ENCODE measurements at regions not wholly inside any gene's neighbourhood (a gene's known extent, or its start where the extent isn't known, plus 50 kb on each side); places are given as distances from the start of the nearest gene placed in this dataset.
"Not testable (repeated sequence)": the region's sequence is repeated elsewhere in the genome, so short reads cannot be mapped to it uniquely, and the experiment has no call there.

DNA sequence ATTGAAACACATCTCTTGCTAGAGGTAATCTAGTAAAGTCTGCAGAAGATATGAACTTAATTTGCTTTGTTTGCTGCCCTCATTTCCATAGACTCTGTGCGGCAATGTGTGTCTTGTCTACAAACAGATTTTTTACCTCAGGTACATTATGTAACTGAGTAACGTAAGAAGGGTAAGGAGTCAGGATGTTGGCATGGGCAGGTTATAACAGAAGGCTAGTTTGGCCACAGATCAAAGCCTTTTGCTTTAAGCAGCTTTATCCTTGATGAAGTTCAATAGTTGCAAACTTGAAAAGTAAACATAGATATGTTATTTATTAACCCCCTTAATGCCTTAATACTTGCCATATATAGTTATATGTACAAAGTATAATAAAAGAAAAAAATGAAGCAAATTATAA, 391.6 kb upstream of the FKBP1C start:
- no peak overlapping the region for H3K4me3 ChIP-seq (ENCODE audit: low read depth, low read length)
- no peak for DNase-seq (ENCODE audit: low read depth)
- no peak for TF ChIP-seq CTCF (IDR thresholded peaks at IDR 0.05; ENCODE audit: insufficient read depth, low read depth, low read length, missing control alignments)

GRCh38 chr6:62808565-62809293, 402.5 kb upstream of the FKBP1C start:
- no peak for TF ChIP-seq CTCF (IDR thresholded peaks at IDR 0.05; ENCODE audit: insufficient read depth, low read depth, low read length, missing control alignments)
- H3K4me3 ChIP-seq (ENCODE audit: low read depth, low read length), result no peak overlapping the region
- no peak for DNase-seq (ENCODE audit: low read depth)

GRCh38 chr6:62805431-62805830, 405.8 kb upstream of the FKBP1C start:
- no peak for TF ChIP-seq CTCF (IDR thresholded peaks at IDR 0.05; ENCODE audit: insufficient read depth, low read depth, low read length, missing control alignments)
- no peak for DNase-seq (ENCODE audit: low read depth)

DNA sequence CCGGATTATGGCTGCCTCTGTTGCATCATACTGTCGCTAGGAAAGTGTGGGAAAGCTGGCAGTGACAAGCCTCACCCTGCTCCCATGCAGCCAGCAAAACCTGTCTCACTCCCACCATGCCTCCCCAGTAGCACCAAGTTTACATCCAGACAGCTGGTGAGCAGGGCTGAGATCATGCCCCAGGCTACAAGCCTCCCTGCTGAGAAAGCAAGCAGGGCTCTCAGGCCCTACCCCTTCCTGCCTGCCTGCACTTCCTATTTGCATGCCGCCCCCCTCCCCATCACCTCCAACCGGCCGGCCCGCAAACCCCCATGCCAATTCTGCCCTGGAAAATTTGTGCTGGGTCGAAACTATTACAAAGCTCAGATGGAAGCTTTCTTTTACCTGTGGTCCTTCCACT, 408.2 kb upstream of the FKBP1C start:
- no peak for DNase-seq (ENCODE audit: low read depth)
- H3K4me3 ChIP-seq (ENCODE audit: low read depth, low read length), result no peak overlapping the region
- TF ChIP-seq CTCF (IDR thresholded peaks at IDR 0.05; ENCODE audit: insufficient read depth, low read depth, low read length, missing control alignments), result no peak

More at GRCh38 chr6:62805431-62805830, 405.8 kb upstream of the FKBP1C start:
- no peak overlapping the region for H3K4me3 ChIP-seq (ENCODE audit: low read depth, low read length)

DNA sequence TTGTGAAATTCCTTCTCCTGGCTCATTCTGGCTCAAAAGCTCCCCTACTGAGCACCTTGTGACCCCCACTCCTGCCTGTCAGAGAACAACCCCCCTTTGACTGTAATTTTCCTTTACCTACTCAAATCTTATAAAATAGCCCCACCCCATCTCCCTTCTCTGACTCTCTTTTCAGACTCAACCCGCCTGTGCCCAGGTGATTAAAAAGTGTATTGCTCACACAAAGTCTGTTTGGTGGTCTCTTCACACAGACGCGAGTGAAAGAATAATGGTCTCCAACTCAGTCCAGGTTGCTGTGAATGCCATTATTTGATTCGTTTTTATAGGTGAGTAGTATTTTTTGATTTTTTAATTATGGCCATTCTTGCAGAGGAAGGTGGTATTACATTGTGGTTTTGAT, 414.1 kb upstream of the FKBP1C start:
- no peak overlapping the region for H3K4me3 ChIP-seq (ENCODE audit: low read depth, low read length)
- no peak for TF ChIP-seq CTCF (IDR thresholded peaks at IDR 0.05; ENCODE audit: insufficient read depth, low read depth, low read length, missing control alignments)
- no peak for DNase-seq (ENCODE audit: low read depth)

GRCh38 chr6:62775427-62776022, 435.7 kb upstream of the FKBP1C start:
- peak; percentile 24 for DNase-seq (ENCODE audit: low read depth)

GRCh38 chr6:62766174-62766573, 445.1 kb upstream of the FKBP1C start:
- H3K4me3 ChIP-seq (ENCODE audit: low read depth, low read length), result not testable (repeated sequence)

More at GRCh38 chr6:62775427-62776022, 435.7 kb upstream of the FKBP1C start:
- peak; percentile 37 for TF ChIP-seq CTCF (IDR thresholded peaks at IDR 0.05; ENCODE audit: insufficient read depth, low read depth, low read length, missing control alignments)
- no peak overlapping the region for H3K4me3 ChIP-seq (ENCODE audit: low read depth, low read length)

More at GRCh38 chr6:62766174-62766573, 445.1 kb upstream of the FKBP1C start:
- DNase-seq (ENCODE audit: low read depth), result not testable (repeated sequence)
